Retinal pigment epithelial cell (primary cell): ENCODE measurements at regions not wholly inside any gene's neighbourhood (a gene's known extent, or its start where the extent isn't known, plus 50 kb on each side); places are given as distances from the start of the nearest gene placed in this dataset.

Source experiments
- DNase-seq: peaks from one replicate; pipeline ENCODE4 v3.0.0-alpha.2; 2010; ENCODE audit warnings: low read depth
- H3K4me3 ChIP-seq: 2 replicates; pipeline ENCODE4 v1.5.1; 2011; ENCODE audit warnings: mild to moderate bottlenecking, low read length, control low read depth, moderate library complexity
- TF ChIP-seq, protein P1 (sequence below): conservative IDR thresholded peaks from 2 replicates; pipeline ENCODE4 v1.5.1; 2011; ENCODE audit warnings: low read depth, low read length, control low read depth, inconsistent platforms

- TF ChIP-seq, protein P1, sequence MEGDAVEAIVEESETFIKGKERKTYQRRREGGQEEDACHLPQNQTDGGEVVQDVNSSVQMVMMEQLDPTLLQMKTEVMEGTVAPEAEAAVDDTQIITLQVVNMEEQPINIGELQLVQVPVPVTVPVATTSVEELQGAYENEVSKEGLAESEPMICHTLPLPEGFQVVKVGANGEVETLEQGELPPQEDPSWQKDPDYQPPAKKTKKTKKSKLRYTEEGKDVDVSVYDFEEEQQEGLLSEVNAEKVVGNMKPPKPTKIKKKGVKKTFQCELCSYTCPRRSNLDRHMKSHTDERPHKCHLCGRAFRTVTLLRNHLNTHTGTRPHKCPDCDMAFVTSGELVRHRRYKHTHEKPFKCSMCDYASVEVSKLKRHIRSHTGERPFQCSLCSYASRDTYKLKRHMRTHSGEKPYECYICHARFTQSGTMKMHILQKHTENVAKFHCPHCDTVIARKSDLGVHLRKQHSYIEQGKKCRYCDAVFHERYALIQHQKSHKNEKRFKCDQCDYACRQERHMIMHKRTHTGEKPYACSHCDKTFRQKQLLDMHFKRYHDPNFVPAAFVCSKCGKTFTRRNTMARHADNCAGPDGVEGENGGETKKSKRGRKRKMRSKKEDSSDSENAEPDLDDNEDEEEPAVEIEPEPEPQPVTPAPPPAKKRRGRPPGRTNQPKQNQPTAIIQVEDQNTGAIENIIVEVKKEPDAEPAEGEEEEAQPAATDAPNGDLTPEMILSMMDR = no peak
- DNase-seq = no peak
- H3K4me3 ChIP-seq = no peak overlapping the region
Observed at GRCh38 chr4:3856604-3857204, 90.5 kb downstream of the ADRA2C start.

DNA sequence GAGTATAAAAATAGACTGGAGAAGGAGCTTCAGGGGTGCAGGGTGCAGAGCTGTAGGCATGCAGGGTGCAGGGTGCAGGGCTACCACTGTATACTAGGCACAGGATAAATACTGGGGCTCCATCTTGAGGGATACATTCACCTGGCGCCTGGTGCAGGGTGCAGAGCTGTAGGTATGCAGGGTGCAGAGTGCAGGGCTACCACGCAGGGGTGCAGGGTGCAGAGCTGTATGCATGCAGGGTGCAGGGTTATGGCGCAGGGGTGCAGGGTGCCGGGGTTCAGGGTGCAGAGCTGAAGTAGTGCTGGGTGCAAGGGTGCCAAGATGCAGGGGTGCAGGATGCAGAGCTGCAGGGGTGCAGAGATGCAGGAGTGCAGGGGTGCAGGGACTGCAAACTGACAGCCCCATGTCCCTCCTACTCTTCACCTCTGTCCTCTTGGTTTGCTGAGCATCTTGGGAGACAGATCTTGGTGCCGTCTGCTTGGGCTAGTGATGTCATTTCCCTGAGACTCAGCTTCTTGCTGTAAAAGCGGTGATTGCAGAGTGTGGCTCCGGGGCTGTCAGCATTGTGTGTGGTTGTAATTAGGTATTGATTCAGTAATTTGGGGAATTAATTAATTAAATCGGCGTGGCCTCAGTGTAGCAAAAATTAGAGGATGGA is 91.2 kb downstream of the ADRA2C start:
- TF ChIP-seq, protein P1 = no peak
- H3K4me3 ChIP-seq = no peak overlapping the region
- DNase-seq = no peak

DNA sequence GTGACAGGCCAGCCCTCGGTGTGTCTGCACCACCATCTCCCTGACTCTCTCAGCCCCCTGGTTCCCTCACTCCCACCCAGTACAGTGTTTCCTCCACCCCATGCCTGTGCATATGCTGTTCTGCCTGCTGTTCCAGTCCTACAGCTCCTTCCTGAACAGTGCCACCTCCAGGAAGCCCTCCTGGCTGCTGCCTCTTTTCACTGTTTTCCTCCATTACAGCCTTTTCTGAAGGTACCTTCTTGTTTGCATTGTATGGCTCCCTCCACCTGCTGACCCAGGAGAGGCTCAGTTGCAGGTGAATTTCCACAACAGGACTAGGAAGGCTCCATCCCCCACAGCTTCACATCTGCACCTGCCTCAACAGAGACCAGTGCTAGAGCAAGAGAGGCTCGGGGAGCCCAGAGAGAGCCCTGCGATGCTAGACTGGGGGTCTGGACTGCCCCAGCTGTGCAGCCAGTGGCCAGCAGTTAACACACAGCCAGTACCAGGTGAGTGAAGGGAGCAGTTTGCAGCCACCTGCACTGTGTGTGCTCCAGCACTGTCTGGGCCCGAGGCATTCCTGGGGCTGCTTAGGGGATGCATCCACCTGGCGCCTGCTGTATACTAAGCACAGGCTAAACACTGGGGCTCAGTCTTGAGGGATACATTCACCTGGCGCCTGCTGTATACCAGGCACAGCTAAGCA is 92.0 kb downstream of the ADRA2C start:
- no peak for DNase-seq
- no peak overlapping the region for H3K4me3 ChIP-seq
- TF ChIP-seq, protein P1 = no peak

GRCh38 chr4:3858765-3859388 is 92.7 kb downstream of the ADRA2C start:
- no peak overlapping the region for H3K4me3 ChIP-seq
- TF ChIP-seq, protein P1 = no peak
- no peak for DNase-seq

DNA sequence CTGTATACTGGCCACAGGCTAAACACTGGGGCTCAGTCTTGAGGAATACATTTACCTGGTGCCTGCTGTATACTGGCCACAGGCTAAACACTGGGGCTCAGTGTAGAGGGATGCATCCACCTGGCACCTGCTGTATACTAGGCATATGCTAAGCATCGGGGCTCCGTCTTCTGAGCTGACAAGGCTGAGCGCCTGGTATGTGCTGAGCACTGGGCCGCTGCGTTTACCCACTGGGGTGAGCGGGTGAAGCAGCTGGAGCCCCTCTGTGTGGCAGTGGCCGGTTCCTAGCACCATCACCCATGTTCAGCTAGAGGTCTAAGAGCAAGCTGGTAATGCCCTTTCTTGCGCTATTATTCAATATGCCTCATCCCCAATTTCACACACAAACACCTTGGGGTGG is 93.4 kb downstream of the ADRA2C start:
- no peak for DNase-seq
- TF ChIP-seq, protein P1 = no peak

DNA sequence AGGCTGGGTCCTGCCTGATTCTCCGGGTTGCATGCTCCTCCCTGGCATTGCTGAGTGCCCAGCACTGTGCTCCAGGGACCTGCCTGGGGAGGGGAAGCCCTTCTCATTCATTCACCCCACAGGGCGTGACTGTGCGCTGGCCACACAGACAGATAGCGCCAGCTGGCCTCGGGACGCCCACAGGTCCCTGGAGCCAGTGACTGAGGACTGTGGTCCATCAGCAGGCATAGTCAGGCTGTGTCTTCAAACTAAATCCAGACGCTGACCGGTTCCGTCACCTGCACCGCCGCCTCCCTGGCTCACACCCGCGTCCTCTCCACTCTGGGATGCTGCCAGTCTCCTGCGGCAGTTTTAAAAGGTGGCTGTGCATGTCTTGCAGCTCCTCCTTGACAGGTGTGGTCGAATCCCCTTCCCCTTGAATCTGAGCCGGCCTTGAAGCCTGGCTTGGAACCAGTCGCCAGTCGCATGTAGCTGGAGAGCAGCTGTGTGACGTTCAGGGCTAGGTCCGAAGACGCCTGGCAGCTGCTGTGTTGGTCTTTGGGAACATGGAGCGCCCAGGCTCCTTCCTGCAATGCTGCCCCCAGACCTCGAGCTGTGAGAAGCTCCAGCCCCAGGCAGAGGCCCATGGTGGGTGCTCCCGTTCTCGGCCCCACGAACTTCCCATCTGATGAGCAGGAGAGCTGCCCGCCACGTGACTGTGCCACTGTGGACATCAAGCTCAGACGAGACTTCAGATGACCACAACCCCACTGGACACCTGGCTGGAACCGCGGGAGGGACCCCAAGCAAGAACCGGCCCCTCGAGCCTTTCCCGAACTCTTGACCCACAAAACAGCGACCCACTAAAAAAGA is 94.1 kb downstream of the ADRA2C start:
- H3K4me3 ChIP-seq = no peak overlapping the region
- TF ChIP-seq, protein P1 = no peak
- no peak for DNase-seq

More for the DNA sequence above, 93.4 kb downstream of the ADRA2C start:
- H3K4me3 ChIP-seq = no peak overlapping the region
